GM13976 (cell line): ENCODE measurements at regions not wholly inside any gene's neighbourhood (a gene's known extent, or its start where the extent isn't known, plus 50 kb on each side); places are given as distances from the start of the nearest gene placed in this dataset.

ENCODE experiments used
- DNase-seq: peaks from one replicate; pipeline ENCODE4 v3.0.0; 2012; ENCODE audit warnings: low spot score
- CTCF ChIP-seq: IDR thresholded peaks from 2 replicates; pipeline ENCODE4 v1.5.1; 2012; ENCODE audit warnings: borderline replicate concordance, mild to moderate bottlenecking; ENCODE audit not compliant: insufficient read depth; ENCODE audit errors: extremely low read depth, missing control alignments, control extremely low read depth
- in situ Hi-C: fragments of 300-500 bp; cut with MboI; formaldehyde crosslinking; loops from one replicate; pipeline ENCODE4 v1.12.0; 2022; ENCODE audit warnings: low sequenced_read_pairs, mixed read lengths, inconsistent platforms; ENCODE audit not compliant: unreplicated experiment

- DNase-seq: no peak
- TF ChIP-seq CTCF: no peak
Observed at GRCh38 chr10:108689891-108690290, 1233.4 kb downstream of the XPNPEP1 start.

GRCh38 chr10:108688314-108688713, 1235.0 kb downstream of the XPNPEP1 start:
- no peak for DNase-seq
- no peak for TF ChIP-seq CTCF
- in situ Hi-C loops: no loop called here

More at GRCh38 chr10:108689891-108690290, 1233.4 kb downstream of the XPNPEP1 start:
- in situ Hi-C loops: no loop called here

GRCh38 chr10:108685863-108686531, 1237.3 kb downstream of the XPNPEP1 start:
- TF ChIP-seq CTCF: no peak
- DNase-seq: no peak
- in situ Hi-C loops: no loop called here

- DNase-seq: no peak
- TF ChIP-seq CTCF: no peak
- in situ Hi-C loops: no loop called here
Observed at GRCh38 chr10:108684431-108684830, 1238.9 kb downstream of the XPNPEP1 start.

- TF ChIP-seq CTCF: no peak
- in situ Hi-C loops: no loop called here
- DNase-seq: no peak
Observed at GRCh38 chr10:108673741-108674140, 1249.6 kb downstream of the XPNPEP1 start.

GRCh38 chr10:108663587-108663986, 1259.7 kb downstream of the XPNPEP1 start:
- in situ Hi-C loops: no loop called here
- DNase-seq: no peak

More at GRCh38 chr10:108663587-108663986, 1259.7 kb downstream of the XPNPEP1 start:
- TF ChIP-seq CTCF: no peak
